K562 (cell line): ENCODE measurements at regions not wholly inside any gene's neighbourhood (a gene's known extent, or its start where the extent isn't known, plus 50 kb on each side); places are given as distances from the start of the nearest gene placed in this dataset.

Experiments used
- ATAC-seq: fragments of 200-7000 bp; cut with Tn5 transposase; 3 replicates; pipeline ENCODE4 v1.9.1; 2020; ENCODE audit warnings: moderate library complexity
- BruUV-seq: library from RNA; stranded (reverse); fragments of 400-500 nt; replicated peaks from 2 replicates; lab custom pipeline; 2021; lab: Mats Ljungman, UMichigan
- CTCF ChIA-PET: fragments of 300-600 bp; formaldehyde crosslinking; extraction: SDS; loops from one replicate; lab custom pipeline; 2021; ENCODE audit warnings: low intra/inter-chr PET ratio; lab: Yijun Ruan, JAX
- POLR2A ChIA-PET: fragments of 300-600, 350-650 bp; sonication (Branson Sonifier 250); formaldehyde crosslinking; extraction: SDS; loops from one replicate; lab custom pipeline; 2021; ENCODE audit warnings: antibody characterized with exemption, inconsistent platforms; lab: Yijun Ruan, JAX
- DNase-seq, 4 experiments: peaks; one replicate each; pipeline versions ENCODE4 v3.0.0 to v3.0.0-alpha.2; 2011 to 2018; ENCODE audit warnings: low spot score in 3 of 4, mixed read lengths in 3 of 4; ENCODE audit errors: extremely low read depth in 1 of 4
- FAIRE-seq: peaks from 2 replicates; lab custom pipeline; 2011; peaks lifted over from hg19 to GRCh38; lab: Jason Lieb, UNC
- H2AFZ ChIP-seq: 2 replicates; pipeline ENCODE4 v1.6.0; 2011; ENCODE audit warnings: low read depth, low read length, control low read depth, inconsistent platforms
- H3K27ac ChIP-seq: fragments of 200-600 bp; 3 replicates; pipeline ENCODE4 v1.8.0; 2011; ENCODE audit warnings: low read depth, mild to moderate bottlenecking, control low read depth, inconsistent platforms, low read length, moderate library complexity, mixed read lengths; ENCODE audit errors: extremely low read depth
- H3K27me3 ChIP-seq, 2 experiments: fragments of 300-600 bp in 1 of 2; 2 replicates in 1 of 2; 3 replicates in 1 of 2; pipeline versions ENCODE4 v1.6.0 to v1.8.0; 2011; ENCODE audit warnings: inconsistent platforms in 2 of 2, low read length in 2 of 2, mild to moderate bottlenecking in 1 of 2, mixed read lengths in 1 of 2, moderate library complexity in 1 of 2; ENCODE audit not compliant: control insufficient read depth in 2 of 2, insufficient read depth in 2 of 2
- H3K36me3 ChIP-seq: fragments of 300-600 bp; 3 replicates; pipeline ENCODE4 v1.8.0; 2011; ENCODE audit warnings: mild to moderate bottlenecking, low read length, inconsistent platforms; ENCODE audit not compliant: control insufficient read depth, insufficient read depth
- H3K4me1 ChIP-seq, 2 experiments: fragments of 200-600 bp in 1 of 2; replicated peaks in 1 of 2; 2 replicates in 1 of 2; 3 replicates in 1 of 2; pipeline versions ENCODE4 v1.5.1 to v1.8.0; 2011; ENCODE audit warnings: inconsistent platforms in 2 of 2, low read length in 2 of 2, mild to moderate bottlenecking in 1 of 2, mixed read lengths in 1 of 2, moderate library complexity in 1 of 2; ENCODE audit not compliant: control insufficient read depth in 2 of 2, insufficient read depth in 2 of 2
- H3K4me2 ChIP-seq: 2 replicates; pipeline ENCODE4 v1.6.1; 2011; ENCODE audit warnings: low read length, control low read depth, inconsistent platforms, mixed read lengths; ENCODE audit not compliant: insufficient read depth
- H3K4me3 ChIP-seq: fragments of 200-600 bp; sonication (generic), shearing (Covaris generic); 2 replicates; pipeline ENCODE4 v1.5.1; 2016; ENCODE audit warnings: control low read depth, inconsistent platforms
- H3K79me2 ChIP-seq: fragments of 200-600 bp; 3 replicates; pipeline ENCODE4 v1.8.0; 2011; ENCODE audit warnings: low read length, inconsistent platforms; ENCODE audit not compliant: control insufficient read depth, insufficient read depth
- H3K9ac ChIP-seq, 2 experiments: 2 replicates each; pipeline versions ENCODE4 v1.6.0 to v1.6.1; 2011; ENCODE audit warnings: low read depth in 2 of 2, low read length in 2 of 2, control low read depth in 1 of 2, inconsistent platforms in 1 of 2, mild to moderate bottlenecking in 1 of 2, mixed read lengths in 1 of 2; ENCODE audit not compliant: insufficient read depth in 1 of 2
- H3K9me1 ChIP-seq: one replicate; pipeline ENCODE4 v1.6.0; 2011; ENCODE audit warnings: inconsistent platforms, mild to moderate bottlenecking, low read length, moderate library complexity; ENCODE audit not compliant: control insufficient read depth, insufficient read depth
- H3K9me3 ChIP-seq: replicated peaks from 2 replicates; pipeline ENCODE4 v1.5.1; 2011; ENCODE audit warnings: low read depth, low read length, inconsistent platforms; ENCODE audit not compliant: control insufficient read depth, insufficient read depth
- H4K20me1 ChIP-seq: replicated peaks from 2 replicates; pipeline ENCODE4 v1.6.1; 2011; ENCODE audit warnings: low read length, inconsistent platforms, mixed read lengths; ENCODE audit not compliant: control insufficient read depth, insufficient read depth
- CSDE1 ChIP-seq, 2 experiments: fragments of 450-650 bp; IDR thresholded peaks; 2 replicates each; pipeline ENCODE4 v1.6.1; 2016; ENCODE audit warnings: mild to moderate bottlenecking in 1 of 2
- EHMT2 ChIP-seq: fragments of 450-650 bp; IDR thresholded peaks from 2 replicates; pipeline ENCODE4 v1.6.1; 2018; ENCODE audit warnings: antibody characterized with exemption
- ETV1 ChIP-seq: fragments of 450-650 bp; conservative IDR thresholded peaks from 2 replicates; pipeline ENCODE4 v1.6.1; 2016; ENCODE audit warnings: missing genetic modification characterization, control low read depth, low read depth, missing compliant biosample characterization
- FOXP1 ChIP-seq: sonication (generic); formaldehyde crosslinking; IDR thresholded peaks from 2 replicates; pipeline ENCODE4 v1.8.0; 2022; ENCODE audit warnings: mild to moderate bottlenecking, missing genetic modification reagents
- NR1H2 ChIP-seq: sonication (generic); formaldehyde crosslinking; IDR thresholded peaks from 2 replicates; pipeline ENCODE4 v1.4.0; 2020; ENCODE audit warnings: mild to moderate bottlenecking, missing genetic modification reagents
- PCBP1 ChIP-seq: fragments of 200-400 bp; formaldehyde crosslinking; IDR thresholded peaks from 2 replicates; pipeline ENCODE4 v1.6.1; 2018; ENCODE audit warnings: mild to moderate bottlenecking, low read depth, low read length; ENCODE audit not compliant: poor library complexity, severe bottlenecking
- PHB2 ChIP-seq: fragments of 450-650 bp; IDR thresholded peaks from 2 replicates; pipeline ENCODE4 v1.6.1; 2017; ENCODE audit warnings: low read depth
- RBM34 ChIP-seq: fragments of 200-400 bp; formaldehyde crosslinking; IDR thresholded peaks from 2 replicates; pipeline ENCODE4 v1.6.1; 2018; ENCODE audit warnings: low read length, borderline replicate concordance; ENCODE audit not compliant: insufficient read depth
- ZFP36 ChIP-seq: fragments of 150-350 bp; IDR thresholded peaks from 2 replicates; pipeline ENCODE4 v1.6.1; 2018; ENCODE audit warnings: low read length, low read depth; ENCODE audit not compliant: partially characterized antibody
- ZNF124 ChIP-seq: sonication (generic); formaldehyde crosslinking; IDR thresholded peaks from 2 replicates; pipeline ENCODE4 v1.8.1; 2022; ENCODE audit warnings: missing genetic modification reagents
- ZNF324 ChIP-seq: fragments of 250-450 bp; sonication (Bioruptor Pico); IDR thresholded peaks from 2 replicates; pipeline ENCODE4 v1.4.0; 2020; ENCODE audit warnings: mild to moderate bottlenecking
- ZNF445 ChIP-seq: fragments of 250-450 bp; sonication (Bioruptor Pico); IDR thresholded peaks from 2 replicates; pipeline ENCODE4 v1.4.0; 2020; ENCODE audit warnings: low read depth, mild to moderate bottlenecking, moderate library complexity
- WGBS: fragments of 100-300 bp; shearing (Covaris generic); methylation state at CpG from one replicate; pipeline ENCODE4 v1.1.6; 2016; ENCODE audit warnings: low coverage, mixed read lengths; ENCODE audit not compliant: insufficient coverage; ENCODE audit errors: missing lambda C conversion rate; 5-methylcytosine and 5-hydroxymethylcytosine counted together
- in situ Hi-C: fragments of 300-500 bp; cut with MboI; formaldehyde crosslinking; loops from 4 replicates; pipeline ENCODE4 v1.15.0; 2018; ENCODE audit warnings: inconsistent platforms, mixed read lengths
- intact Hi-C: fragments of 100-400 bp; cut with micrococcal nuclease; formaldehyde crosslinking; loops from 2 replicates; pipeline ENCODE4 v1.14.2; 2022
- TF ChIP-seq, protein P1 (sequence below): sonication (generic); formaldehyde crosslinking; IDR thresholded peaks from 2 replicates; pipeline ENCODE4 v1.8.1; 2022; ENCODE audit warnings: missing genetic modification reagents
- TF ChIP-seq, protein P2 (sequence below): fragments of 250-450 bp; sonication (Bioruptor Pico); IDR thresholded peaks from 2 replicates; pipeline ENCODE4 v1.8.0; 2021; ENCODE audit warnings: mild to moderate bottlenecking, moderate library complexity
- TF ChIP-seq, protein P3 (sequence below): sonication (generic); formaldehyde crosslinking; IDR thresholded peaks from 2 replicates; pipeline ENCODE4 v1.8.0; 2022; ENCODE audit warnings: missing genetic modification reagents, mild to moderate bottlenecking, borderline replicate concordance
- TF ChIP-seq, protein P4 (sequence below): fragments of 200-800 bp; sonication (Bioruptor generic); IDR thresholded peaks from 2 replicates; pipeline ENCODE4 v1.6.1; 2016; ENCODE audit warnings: missing genetic modification characterization, missing compliant biosample characterization

DNA sequence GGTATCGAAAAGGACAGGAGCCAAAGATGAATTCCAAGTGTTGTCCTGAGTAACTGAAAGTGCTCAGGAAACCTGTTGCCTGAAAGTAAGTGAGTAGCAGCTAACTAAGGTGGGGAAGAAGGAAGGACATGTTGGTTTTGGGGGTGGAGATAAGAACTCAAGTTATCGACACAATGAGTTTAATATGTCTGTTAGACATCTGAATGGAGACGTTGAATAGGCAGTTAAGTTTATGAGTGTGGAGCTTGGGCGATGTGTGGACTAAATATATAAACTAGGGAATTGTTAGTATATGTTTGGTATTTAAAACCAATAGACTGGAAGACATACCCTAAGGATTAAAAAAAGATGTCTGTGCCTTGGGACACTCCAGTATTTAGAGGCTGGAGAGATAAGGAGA, 82.7 kb upstream of the ASIC2 start:
- H4K20me1 ChIP-seq: no peaks in the 10 kb centered on the region
- no peaks in the 10 kb centered on the region for H3K4me1 ChIP-seq
- 0% methylated on average over 4 of the region's 4 CpGs for WGBS
- no peak overlapping the region for H3K27ac ChIP-seq
- no peak overlapping the region for H2AFZ ChIP-seq
- H3K27me3 ChIP-seq: peaks cover 0 to 9% of the 10 kb centered on the region in 2 experiments; a peak in 3 of 5 replicates
- CTCF ChIA-PET: no interaction called here
- H3K9me1 ChIP-seq: no peaks in the 10 kb centered on the region
- intact Hi-C loops: no loop called here
- H3K9ac ChIP-seq: no peak overlapping the region
- ATAC-seq (no peak), DNase-seq (no peak), FAIRE-seq (no peak)
- no peaks in the 10 kb centered on the region for H3K36me3 ChIP-seq
- BruUV-seq: no TSS peak
- no peak overlapping the region for H3K4me2 ChIP-seq
- in situ Hi-C loops: no loop called here
- no peaks in the 10 kb centered on the region for H3K79me2 ChIP-seq
- H3K4me3 ChIP-seq: no peak overlapping the region
- no peaks in the 10 kb centered on the region for H3K9me3 ChIP-seq
- POLR2A ChIA-PET: interaction anchor here (0.8 to 1.4 kb wide), 2 partner anchors 11 to 86 kb away, joined by 3 read pairs; no protein-coding TSS in a partner anchor
- no peak for TF ChIP-seq PCBP1
- TF ChIP-seq, protein P1, sequence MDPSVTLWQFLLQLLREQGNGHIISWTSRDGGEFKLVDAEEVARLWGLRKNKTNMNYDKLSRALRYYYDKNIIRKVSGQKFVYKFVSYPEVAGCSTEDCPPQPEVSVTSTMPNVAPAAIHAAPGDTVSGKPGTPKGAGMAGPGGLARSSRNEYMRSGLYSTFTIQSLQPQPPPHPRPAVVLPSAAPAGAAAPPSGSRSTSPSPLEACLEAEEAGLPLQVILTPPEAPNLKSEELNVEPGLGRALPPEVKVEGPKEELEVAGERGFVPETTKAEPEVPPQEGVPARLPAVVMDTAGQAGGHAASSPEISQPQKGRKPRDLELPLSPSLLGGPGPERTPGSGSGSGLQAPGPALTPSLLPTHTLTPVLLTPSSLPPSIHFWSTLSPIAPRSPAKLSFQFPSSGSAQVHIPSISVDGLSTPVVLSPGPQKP (CRISPR knock-in tag): no peak
- TF ChIP-seq, protein P2, sequence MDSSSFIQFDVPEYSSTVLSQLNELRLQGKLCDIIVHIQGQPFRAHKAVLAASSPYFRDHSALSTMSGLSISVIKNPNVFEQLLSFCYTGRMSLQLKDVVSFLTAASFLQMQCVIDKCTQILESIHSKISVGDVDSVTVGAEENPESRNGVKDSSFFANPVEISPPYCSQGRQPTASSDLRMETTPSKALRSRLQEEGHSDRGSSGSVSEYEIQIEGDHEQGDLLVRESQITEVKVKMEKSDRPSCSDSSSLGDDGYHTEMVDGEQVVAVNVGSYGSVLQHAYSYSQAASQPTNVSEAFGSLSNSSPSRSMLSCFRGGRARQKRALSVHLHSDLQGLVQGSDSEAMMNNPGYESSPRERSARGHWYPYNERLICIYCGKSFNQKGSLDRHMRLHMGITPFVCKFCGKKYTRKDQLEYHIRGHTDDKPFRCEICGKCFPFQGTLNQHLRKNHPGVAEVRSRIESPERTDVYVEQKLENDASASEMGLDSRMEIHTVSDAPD (CRISPR knock-in tag): no peak
- no peak for TF ChIP-seq RBM34
- TF ChIP-seq ZNF445 (CRISPR knock-in tag): no peak
- TF ChIP-seq ZFP36: no peak
- TF ChIP-seq ZNF324 (CRISPR knock-in tag): no peak
- TF ChIP-seq CSDE1 (IDR thresholded peaks at IDR 0.05): no peak
- TF ChIP-seq, protein P3, sequence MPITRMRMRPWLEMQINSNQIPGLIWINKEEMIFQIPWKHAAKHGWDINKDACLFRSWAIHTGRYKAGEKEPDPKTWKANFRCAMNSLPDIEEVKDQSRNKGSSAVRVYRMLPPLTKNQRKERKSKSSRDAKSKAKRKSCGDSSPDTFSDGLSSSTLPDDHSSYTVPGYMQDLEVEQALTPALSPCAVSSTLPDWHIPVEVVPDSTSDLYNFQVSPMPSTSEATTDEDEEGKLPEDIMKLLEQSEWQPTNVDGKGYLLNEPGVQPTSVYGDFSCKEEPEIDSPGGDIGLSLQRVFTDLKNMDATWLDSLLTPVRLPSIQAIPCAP (CRISPR knock-in tag): no peak
- TF ChIP-seq ETV1 (tag): no peak
- TF ChIP-seq, protein P4, sequence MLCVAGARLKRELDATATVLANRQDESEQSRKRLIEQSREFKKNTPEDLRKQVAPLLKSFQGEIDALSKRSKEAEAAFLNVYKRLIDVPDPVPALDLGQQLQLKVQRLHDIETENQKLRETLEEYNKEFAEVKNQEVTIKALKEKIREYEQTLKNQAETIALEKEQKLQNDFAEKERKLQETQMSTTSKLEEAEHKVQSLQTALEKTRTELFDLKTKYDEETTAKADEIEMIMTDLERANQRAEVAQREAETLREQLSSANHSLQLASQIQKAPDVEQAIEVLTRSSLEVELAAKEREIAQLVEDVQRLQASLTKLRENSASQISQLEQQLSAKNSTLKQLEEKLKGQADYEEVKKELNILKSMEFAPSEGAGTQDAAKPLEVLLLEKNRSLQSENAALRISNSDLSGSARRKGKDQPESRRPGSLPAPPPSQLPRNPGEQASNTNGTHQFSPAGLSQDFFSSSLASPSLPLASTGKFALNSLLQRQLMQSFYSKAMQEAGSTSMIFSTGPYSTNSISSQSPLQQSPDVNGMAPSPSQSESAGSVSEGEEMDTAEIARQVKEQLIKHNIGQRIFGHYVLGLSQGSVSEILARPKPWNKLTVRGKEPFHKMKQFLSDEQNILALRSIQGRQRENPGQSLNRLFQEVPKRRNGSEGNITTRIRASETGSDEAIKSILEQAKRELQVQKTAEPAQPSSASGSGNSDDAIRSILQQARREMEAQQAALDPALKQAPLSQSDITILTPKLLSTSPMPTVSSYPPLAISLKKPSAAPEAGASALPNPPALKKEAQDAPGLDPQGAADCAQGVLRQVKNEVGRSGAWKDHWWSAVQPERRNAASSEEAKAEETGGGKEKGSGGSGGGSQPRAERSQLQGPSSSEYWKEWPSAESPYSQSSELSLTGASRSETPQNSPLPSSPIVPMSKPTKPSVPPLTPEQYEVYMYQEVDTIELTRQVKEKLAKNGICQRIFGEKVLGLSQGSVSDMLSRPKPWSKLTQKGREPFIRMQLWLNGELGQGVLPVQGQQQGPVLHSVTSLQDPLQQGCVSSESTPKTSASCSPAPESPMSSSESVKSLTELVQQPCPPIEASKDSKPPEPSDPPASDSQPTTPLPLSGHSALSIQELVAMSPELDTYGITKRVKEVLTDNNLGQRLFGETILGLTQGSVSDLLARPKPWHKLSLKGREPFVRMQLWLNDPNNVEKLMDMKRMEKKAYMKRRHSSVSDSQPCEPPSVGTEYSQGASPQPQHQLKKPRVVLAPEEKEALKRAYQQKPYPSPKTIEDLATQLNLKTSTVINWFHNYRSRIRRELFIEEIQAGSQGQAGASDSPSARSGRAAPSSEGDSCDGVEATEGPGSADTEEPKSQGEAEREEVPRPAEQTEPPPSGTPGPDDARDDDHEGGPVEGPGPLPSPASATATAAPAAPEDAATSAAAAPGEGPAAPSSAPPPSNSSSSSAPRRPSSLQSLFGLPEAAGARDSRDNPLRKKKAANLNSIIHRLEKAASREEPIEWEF (CRISPR knock-in tag): no peak
- no peak for TF ChIP-seq FOXP1
- TF ChIP-seq PHB2: no peak
- TF ChIP-seq NR1H2 (CRISPR knock-in tag): no peak
- TF ChIP-seq EHMT2: no peak
- no peak for TF ChIP-seq ZNF124
